HUDEP-2 (cell line): ENCODE measurements at regions not wholly inside any gene's neighbourhood (a gene's known extent, or its start where the extent isn't known, plus 50 kb on each side); places are given as distances from the start of the nearest gene placed in this dataset.

Experiments
- DNase-seq, 76 experiments: peaks; one replicate each; lab custom pipeline; 2025; ENCODE audit not compliant: unreplicated experiment in 76 of 76; lab: John Stamatoyannopoulos, UW

GRCh38 chr1:58908561-58909560 lies 125.0 kb upstream of the JUN start:
- DNase-seq = no peak

GRCh38 chr1:58909914-58910681 lies 126.3 kb upstream of the JUN start:
- no peak for DNase-seq

DNA sequence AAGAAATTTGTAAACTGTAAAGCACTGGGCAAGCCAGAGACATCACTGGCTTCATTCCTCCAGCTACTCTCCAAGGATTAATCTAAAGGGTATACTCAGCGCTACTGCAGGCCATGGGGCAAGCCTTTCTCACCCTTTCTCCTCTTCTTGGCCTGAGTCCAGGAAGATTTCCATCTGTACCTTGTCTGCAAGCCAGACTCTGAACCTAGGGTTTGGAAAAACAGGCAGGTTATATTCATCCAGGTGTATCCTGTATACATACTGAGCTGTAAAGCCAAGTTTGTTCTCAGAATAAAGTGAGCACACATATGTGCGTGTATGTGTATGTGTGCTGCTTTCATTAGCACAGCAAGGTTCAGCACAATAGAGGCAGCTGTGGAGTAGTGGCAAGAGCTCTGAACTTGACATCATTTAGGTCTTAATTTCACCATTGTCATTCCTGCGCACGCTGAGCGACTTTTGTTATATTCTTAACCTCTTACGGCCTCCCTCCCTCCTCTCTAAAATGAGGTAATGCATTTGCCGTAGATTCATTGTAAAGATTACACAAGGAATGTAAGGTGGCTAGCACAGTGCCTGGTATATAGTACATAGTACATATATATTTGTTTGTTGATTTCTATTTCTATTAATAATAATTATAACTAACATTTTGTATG lies 128.1 kb upstream of the JUN start:
- DNase-seq = no peak

DNA sequence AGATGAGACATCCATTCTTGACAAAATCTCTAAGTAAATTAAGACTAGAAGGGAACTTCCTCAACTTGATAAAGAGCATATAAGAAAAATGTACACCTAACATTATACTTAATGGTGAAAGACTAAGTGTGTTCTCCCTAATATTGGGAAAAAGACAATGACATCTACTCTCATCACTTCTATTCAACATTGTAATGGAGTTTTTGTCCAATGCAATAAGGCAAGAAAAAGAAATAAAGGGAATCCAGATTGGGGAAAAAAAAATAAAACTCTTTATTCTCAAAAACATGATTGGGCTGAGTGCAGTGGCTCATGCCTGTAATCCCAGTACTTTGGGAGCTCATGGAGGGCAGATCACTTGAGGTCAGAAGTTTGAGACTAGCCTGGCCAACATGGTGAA lies 131.1 kb upstream of the JUN start:
- no peak for DNase-seq

DNA sequence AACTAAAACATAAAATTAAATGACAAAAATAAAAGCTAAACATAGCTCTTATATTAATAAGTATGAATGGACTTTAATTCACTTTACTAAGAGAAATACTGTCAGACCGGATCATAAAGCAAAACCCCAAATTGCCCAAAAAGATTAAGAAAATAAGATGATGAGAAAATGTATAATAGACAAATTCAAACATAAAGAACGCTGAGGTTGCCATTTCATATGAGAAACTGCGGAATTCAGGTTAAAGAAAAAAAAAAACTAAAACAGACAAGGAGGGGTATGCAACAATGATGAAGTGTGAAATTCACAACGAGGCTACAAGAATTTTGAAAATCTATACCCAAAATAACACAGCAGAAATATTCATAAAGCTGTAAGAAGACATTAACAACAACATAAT lies 133.6 kb upstream of the JUN start:
- no peak for DNase-seq

DNA sequence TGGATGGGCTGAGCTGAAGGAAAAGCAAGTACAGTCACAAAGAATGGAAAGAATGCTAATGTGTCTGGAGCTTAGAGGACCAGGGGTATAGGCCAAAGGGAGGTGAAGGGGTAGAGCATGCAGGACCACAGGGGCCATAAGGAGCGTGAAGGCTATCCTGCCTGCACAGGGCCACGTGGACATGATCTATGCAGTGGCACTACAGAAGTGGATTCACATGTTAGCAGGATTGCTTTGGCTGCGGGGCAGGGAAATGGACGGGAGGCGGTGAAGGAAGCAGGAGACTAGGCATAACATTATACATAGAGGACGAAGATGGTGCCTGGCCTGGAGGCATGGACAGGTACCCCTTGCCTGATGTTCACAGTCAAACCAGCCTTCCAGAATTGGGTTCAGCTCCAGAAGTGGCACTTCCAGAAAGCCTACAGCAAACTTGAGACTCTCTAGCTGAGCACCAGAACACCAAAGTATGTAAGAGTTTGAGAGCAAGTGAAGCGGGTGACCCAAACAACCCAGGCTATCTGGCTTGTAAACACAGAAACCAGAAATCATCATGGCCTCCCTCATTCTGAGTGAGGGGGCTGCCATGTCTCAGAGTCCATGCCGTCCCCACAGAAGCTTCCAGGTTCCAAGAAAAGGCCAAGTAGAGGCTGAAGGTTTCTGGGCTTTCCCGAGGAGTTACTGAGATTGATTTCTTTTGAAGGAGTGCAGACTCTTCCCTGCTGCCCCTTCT lies 135.5 kb upstream of the JUN start:
- DNase-seq = no peak

DNA sequence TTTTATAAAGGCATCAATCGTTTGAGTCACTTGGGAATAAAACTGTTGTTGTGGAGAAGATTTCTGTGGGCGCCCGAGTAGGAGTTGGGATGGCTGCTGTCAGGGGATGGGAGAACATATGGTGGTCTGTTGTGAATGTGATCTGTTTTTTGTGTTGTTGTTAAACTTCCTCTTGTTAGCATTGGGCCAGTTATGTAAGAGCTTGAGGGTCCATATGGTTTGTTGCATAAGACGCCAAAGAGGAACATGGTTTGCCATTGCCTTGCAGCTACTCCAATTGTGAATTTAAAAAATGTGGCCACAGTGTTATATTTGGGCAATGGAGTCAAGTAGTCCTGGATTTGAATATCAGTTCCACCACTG lies 136.1 kb upstream of the JUN start:
- DNase-seq = no peak

DNA sequence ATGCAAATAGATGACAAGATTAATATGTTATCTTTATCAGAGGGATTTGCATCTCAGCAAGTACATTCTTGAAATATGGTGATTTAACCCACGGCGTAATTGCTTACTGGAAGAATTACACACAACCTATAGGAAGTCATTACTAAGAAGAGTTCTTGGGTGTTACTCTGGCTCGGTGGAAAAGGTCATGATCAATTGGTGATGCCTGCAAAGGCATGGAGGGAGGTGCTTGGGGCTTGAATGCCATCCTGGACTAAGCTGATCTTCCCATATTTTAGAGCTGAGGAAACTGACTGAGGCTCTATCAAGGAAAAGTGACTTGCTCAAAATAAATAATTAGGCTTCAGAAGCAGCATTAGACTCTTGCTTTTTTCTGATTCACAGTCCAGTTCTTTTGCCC lies 137.5 kb upstream of the JUN start:
- no peak for DNase-seq

- DNase-seq = no peak
Measured at GRCh38 chr1:58921751-58922150, 137.9 kb upstream of the JUN start.

DNA sequence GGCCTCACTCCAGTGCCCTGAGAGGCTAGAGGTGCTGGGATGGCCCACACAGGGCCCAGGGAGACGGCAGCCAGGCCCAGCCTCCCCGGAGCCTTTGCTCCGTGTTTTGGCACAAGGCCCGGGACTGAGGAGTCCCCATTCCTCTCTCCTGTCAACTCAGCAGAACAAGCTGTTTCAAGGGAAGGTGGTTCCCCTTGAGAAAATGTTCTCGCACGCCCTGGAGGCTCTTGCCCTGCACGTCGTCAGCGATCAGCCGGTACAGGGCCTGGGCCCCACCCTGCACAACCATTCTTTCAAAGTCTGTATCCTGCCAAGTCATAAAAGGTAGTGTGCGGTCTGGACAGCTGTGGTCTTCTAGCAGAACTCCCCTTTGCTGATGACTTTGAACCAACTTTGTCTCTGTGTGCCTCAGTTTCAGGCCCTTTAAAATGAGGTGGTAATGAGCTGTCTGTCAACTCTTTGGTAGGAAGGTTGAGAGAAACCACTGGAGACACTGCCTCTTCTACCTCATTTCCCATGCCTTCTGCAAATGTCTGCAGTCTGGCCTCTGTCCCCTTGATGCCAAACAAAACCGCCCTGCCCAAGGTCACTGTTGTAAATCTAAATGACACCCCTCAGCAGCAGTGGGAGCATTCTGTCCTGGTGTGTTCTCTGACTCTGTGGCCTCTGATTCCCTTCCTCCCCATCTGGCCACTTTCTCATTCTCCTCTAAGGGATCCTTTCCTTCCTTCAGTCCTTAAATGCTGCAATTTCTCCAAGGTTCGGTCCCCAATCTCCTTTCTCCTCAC lies 138.6 kb upstream of the JUN start:
- DNase-seq = no peak

GRCh38 chr1:58923090-58923470 lies 139.2 kb upstream of the JUN start:
- DNase-seq = no peak

GRCh38 chr1:58924016-58924565 lies 140.2 kb upstream of the JUN start:
- no peak for DNase-seq

- DNase-seq = no peak
Measured at GRCh38 chr1:58924821-58925220, 141.0 kb upstream of the JUN start.

- DNase-seq = no peak
Measured at GRCh38 chr1:58925247-58925646, 141.4 kb upstream of the JUN start.

- DNase-seq = no peak
Measured at GRCh38 chr1:58926152-58926551, 142.3 kb upstream of the JUN start.

DNA sequence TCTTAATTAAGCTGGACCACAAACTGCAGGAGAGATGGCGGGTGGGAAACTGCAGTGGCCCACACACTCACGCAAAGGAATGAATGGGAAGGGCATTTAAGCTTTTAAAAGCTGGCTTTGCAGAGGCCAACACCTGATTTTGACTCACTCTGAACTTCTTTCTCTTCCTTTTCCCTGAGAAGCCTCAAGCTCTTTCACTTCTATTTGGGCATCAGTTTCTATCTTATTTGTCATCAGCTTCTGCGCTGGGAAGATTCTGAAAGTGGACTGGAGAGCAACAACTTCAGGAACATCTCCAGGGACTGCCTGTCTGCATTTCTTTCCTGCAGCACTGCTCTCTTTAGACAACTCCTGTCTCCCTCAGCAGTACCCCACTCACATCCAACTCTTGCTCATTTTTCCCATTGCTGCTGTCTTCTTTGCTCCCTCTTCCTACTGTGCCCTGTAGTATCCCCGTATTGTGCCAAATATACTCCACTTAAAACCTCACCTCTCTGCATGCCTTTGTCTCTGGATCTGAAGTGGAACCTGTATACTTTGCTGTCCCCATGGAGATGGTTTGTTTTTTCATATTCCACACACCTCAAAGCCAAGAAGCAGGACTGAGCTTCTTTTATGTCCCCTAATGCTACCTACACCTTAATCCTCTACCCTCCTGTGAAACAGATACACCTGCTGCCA lies 143.3 kb upstream of the JUN start:
- DNase-seq = no peak

- DNase-seq = no peak
Measured at GRCh38 chr1:58927722-58928085, 143.9 kb upstream of the JUN start.

DNA sequence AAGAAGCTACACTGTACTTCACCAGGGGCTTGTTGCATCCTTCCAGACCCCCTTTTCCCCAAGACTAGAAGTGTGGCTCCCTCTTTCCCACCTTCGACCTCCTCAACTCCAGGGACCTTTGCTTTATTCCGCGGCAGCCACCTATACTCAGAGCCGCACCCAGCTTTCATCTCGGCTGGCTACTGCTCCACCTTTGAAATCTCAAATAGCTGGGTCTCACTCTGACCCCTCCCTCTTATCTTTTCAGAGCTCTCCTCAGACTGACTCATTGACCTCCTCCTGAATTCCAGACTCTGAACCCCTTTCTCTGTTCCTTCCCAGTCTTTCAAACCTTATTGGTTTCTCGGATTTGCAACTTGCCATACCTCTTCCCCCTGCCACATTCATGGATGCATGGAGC lies 144.7 kb upstream of the JUN start:
- DNase-seq = no peak

- peak in 36 of 76 experiments; percentile 2 to 56 (median 18) for DNase-seq
Measured at GRCh38 chr1:58929671-58930325, 146.0 kb upstream of the JUN start.
